SU-DHL-6 (cell line): ENCODE measurements at regions not wholly inside any gene's neighbourhood (a gene's known extent, or its start where the extent isn't known, plus 50 kb on each side); places are given as distances from the start of the nearest gene placed in this dataset.

Experiments used
- H2AFZ ChIP-seq: fragments of 200-600 bp; sonication (generic); 2 replicates; pipeline ENCODE4 v1.6.1; 2014; ENCODE audit warnings: low read depth, mild to moderate bottlenecking, moderate library complexity, mixed read lengths, antibody characterized with exemption, low read length; ENCODE audit not compliant: severe bottlenecking
- H3F3A ChIP-seq: fragments of 200-600 bp; shearing (Covaris generic); 2 replicates; pipeline ENCODE4 v1.6.0; 2016; ENCODE audit warnings: antibody characterized with exemption, mild to moderate bottlenecking; ENCODE audit not compliant: insufficient read depth
- H3K27ac ChIP-seq: fragments of 200-600 bp; sonication (generic); 2 replicates; pipeline ENCODE4 v1.5.1; 2016; ENCODE audit warnings: low read depth, mild to moderate bottlenecking, low read length, moderate library complexity, mixed read lengths
- H3K27me3 ChIP-seq: fragments of 200-600 bp; sonication (generic), shearing (Covaris generic); 2 replicates; pipeline ENCODE4 v1.6.0; 2014; ENCODE audit warnings: mild to moderate bottlenecking, low read length
- H3K36me3 ChIP-seq: fragments of 200-600 bp; sonication (generic); 2 replicates; pipeline ENCODE4 v1.6.1; 2014; ENCODE audit warnings: mild to moderate bottlenecking, low read length, mixed read lengths
- H3K4me2 ChIP-seq: fragments of 300-600, 200-600 bp; shearing (Covaris generic), sonication (generic); 2 replicates; pipeline ENCODE4 v1.6.0; 2014; ENCODE audit warnings: low read length, low read depth, mild to moderate bottlenecking; ENCODE audit not compliant: poor library complexity, severe bottlenecking
- H3K4me3 ChIP-seq: fragments of 200-600 bp; sonication (generic); 2 replicates; pipeline ENCODE4 v1.5.1; 2014; ENCODE audit warnings: antibody characterized with exemption, low read length, mild to moderate bottlenecking, mixed read lengths; ENCODE audit not compliant: insufficient read depth, poor library complexity, severe bottlenecking
- H3K79me2 ChIP-seq: fragments of 200-600 bp; sonication (generic); 2 replicates; pipeline ENCODE4 v1.6.1; 2014; ENCODE audit warnings: mild to moderate bottlenecking, low read length, moderate library complexity; ENCODE audit not compliant: insufficient read depth
- H3K9ac ChIP-seq: fragments of 200-600 bp; sonication (generic); 2 replicates; pipeline ENCODE4 v1.7.0; 2014; ENCODE audit warnings: mild to moderate bottlenecking, low read length
- H3K9me2 ChIP-seq: fragments of 200-600 bp; sonication (generic); replicated peaks from 2 replicates; pipeline ENCODE4 v1.6.1; 2014; ENCODE audit warnings: low read length; ENCODE audit not compliant: insufficient read depth
- H3K9me3 ChIP-seq: fragments of 200-600 bp; sonication (generic); 2 replicates; pipeline ENCODE4 v1.6.1; 2014; ENCODE audit warnings: low read length, mixed read lengths; ENCODE audit not compliant: insufficient read depth
- H4K20me1 ChIP-seq: fragments of 200-600 bp; sonication (generic); 2 replicates; pipeline ENCODE4 v1.6.1; 2014; ENCODE audit warnings: low read depth, mild to moderate bottlenecking, antibody characterized with exemption, low read length, moderate library complexity, mixed read lengths
- CTCF ChIP-seq: fragments of 200-600 bp; sonication (generic); IDR thresholded peaks from one replicate; pipeline ENCODE4 v1.5.1; 2017; ENCODE audit warnings: antibody characterized with exemption, mild to moderate bottlenecking, low read length, moderate library complexity; ENCODE audit not compliant: insufficient read depth, poor library complexity, severe bottlenecking
- EZH2phosphoT487 ChIP-seq: fragments of 200-600 bp; sonication (generic), shearing (Covaris generic); conservative IDR thresholded peaks from 2 replicates; pipeline ENCODE4 v1.6.1; 2018; ENCODE audit warnings: mild to moderate bottlenecking, antibody characterized with exemption, low read length, moderate library complexity, mixed read lengths

- no peaks in the 10 kb centered on the region for H4K20me1 ChIP-seq
Observed at GRCh38 chr16:76071690-76072089, 205.5 kb upstream of the CNTNAP4 start.

GRCh38 chr16:76081967-76082366 is 195.2 kb upstream of the CNTNAP4 start:
- Histone ChIP-seq H3K79me2 (no peaks in the 10 kb centered on the region), H3K4me3 (no peak overlapping the region), H3K9me3 (no peaks in the 10 kb centered on the region), H3F3A (no peaks in the 10 kb centered on the region), H3K27ac (no peak overlapping the region), H3K27me3 (no peaks in the 10 kb centered on the region), H3K9me2 (no peaks in the 10 kb centered on the region), H3K36me3 (no peaks in the 10 kb centered on the region), H4K20me1 (no peaks in the 10 kb centered on the region), H2AFZ (no peak overlapping the region), H3K9ac (no peak overlapping the region), H3K4me2 (no peak overlapping the region)
- TF ChIP-seq EZH2phosphoT487 (no peak), CTCF (no peak)

More at GRCh38 chr16:76071690-76072089, 205.5 kb upstream of the CNTNAP4 start:
- no peaks in the 10 kb centered on the region for H3K79me2 ChIP-seq
- no peak overlapping the region for H2AFZ ChIP-seq
- no peak overlapping the region for H3K27ac ChIP-seq
- H3K9ac ChIP-seq: no peak overlapping the region
- no peaks in the 10 kb centered on the region for H3K36me3 ChIP-seq
- no peak overlapping the region for H3K4me2 ChIP-seq
- no peak for TF ChIP-seq EZH2phosphoT487
- TF ChIP-seq CTCF: no peak
- H3K4me3 ChIP-seq: no peak overlapping the region
- H3K27me3 ChIP-seq: no peaks in the 10 kb centered on the region
- no peaks in the 10 kb centered on the region for H3F3A ChIP-seq
- H3K9me2 ChIP-seq: no peaks in the 10 kb centered on the region
- no peaks in the 10 kb centered on the region for H3K9me3 ChIP-seq

- H3K79me2 ChIP-seq: no peaks in the 10 kb centered on the region
- H3K4me3 ChIP-seq: no peak overlapping the region
- H3K9me3 ChIP-seq: 0 out of 2 replicates have a peak, but pooled peaks cover 4% of the 10 kb centered on the region
- H3K36me3 ChIP-seq: no peaks in the 10 kb centered on the region
- H3K27me3 ChIP-seq: no peaks in the 10 kb centered on the region
- no peaks in the 10 kb centered on the region for H3K9me2 ChIP-seq
- no peaks in the 10 kb centered on the region for H3F3A ChIP-seq
- no peak overlapping the region for H3K9ac ChIP-seq
- H3K27ac ChIP-seq: no peak overlapping the region
- H2AFZ ChIP-seq: no peak overlapping the region
- no peak overlapping the region for H3K4me2 ChIP-seq
- H4K20me1 ChIP-seq: no peaks in the 10 kb centered on the region
- TF ChIP-seq CTCF: no peak
- TF ChIP-seq EZH2phosphoT487: no peak
Observed at GRCh38 chr16:76106647-76107046, 170.6 kb upstream of the CNTNAP4 start.
